GM23338 (cell line): ENCODE measurements at regions not wholly inside any gene's neighbourhood (a gene's known extent, or its start where the extent isn't known, plus 50 kb on each side); places are given as distances from the start of the nearest gene placed in this dataset.

Source experiments
- ATAC-seq: fragments of 200-7000 bp; cut with Tn5 transposase; 3 replicates; pipeline ENCODE4 v1.9.1; 2020
- DNase-seq: peaks from one replicate; pipeline ENCODE4 v3.0.0-alpha.2; 2015; ENCODE audit warnings: low spot score
- H2AFZ ChIP-seq: fragments of 200-600 bp; sonication (generic); 2 replicates; pipeline ENCODE4 v1.8.0; 2016; ENCODE audit warnings: antibody characterized with exemption, mild to moderate bottlenecking, moderate library complexity
- H3F3A ChIP-seq: fragments of 200-600 bp; sonication (generic); replicated peaks from 2 replicates; pipeline ENCODE4 v1.8.0; 2017; ENCODE audit warnings: antibody characterized with exemption, mixed run types, low read depth
- H3K27ac ChIP-seq: fragments of 200-600 bp; sonication (generic); 2 replicates; pipeline ENCODE4 v1.6.1; 2016; ENCODE audit warnings: low read depth
- H3K27me3 ChIP-seq: fragments of 200-600 bp; sonication (generic); 2 replicates; pipeline ENCODE4 v1.8.0; 2016; ENCODE audit warnings: mild to moderate bottlenecking, mixed run types, moderate library complexity; ENCODE audit not compliant: insufficient read depth
- H3K36me3 ChIP-seq: fragments of 200-600 bp; sonication (generic); 2 replicates; pipeline ENCODE4 v1.8.0; 2016; ENCODE audit warnings: mild to moderate bottlenecking; ENCODE audit not compliant: insufficient read depth
- H3K4me1 ChIP-seq: fragments of 200-600 bp; sonication (generic); 2 replicates; pipeline ENCODE4 v1.8.0; 2016; ENCODE audit warnings: mild to moderate bottlenecking, moderate library complexity; ENCODE audit not compliant: insufficient read depth
- H3K4me2 ChIP-seq: fragments of 200-600 bp; sonication (generic); 2 replicates; pipeline ENCODE4 v1.7.1; 2017; ENCODE audit warnings: mixed run types
- H3K4me3 ChIP-seq: fragments of 200-600 bp; sonication (generic); 2 replicates; pipeline ENCODE4 v1.6.1; 2016; ENCODE audit warnings: mixed run types
- H3K79me2 ChIP-seq: fragments of 200-600 bp; sonication (generic); replicated peaks from 2 replicates; pipeline ENCODE4 v1.8.0; 2017; ENCODE audit warnings: mild to moderate bottlenecking; ENCODE audit not compliant: insufficient read depth
- H3K9me2 ChIP-seq: fragments of 200-600 bp; sonication (generic); 2 replicates; pipeline ENCODE4 v1.8.0; 2017; ENCODE audit not compliant: insufficient read depth
- H4K20me1 ChIP-seq: fragments of 200-600 bp; sonication (generic); replicated peaks from 2 replicates; pipeline ENCODE4 v1.8.0; 2017; ENCODE audit warnings: mild to moderate bottlenecking; ENCODE audit not compliant: insufficient read depth
- H3K27ac Mint-ChIP-seq: 2 replicates; pipeline ENCODE4 v1.8.0; 2020; ENCODE audit warnings: inconsistent platforms, mild to moderate bottlenecking, moderate library complexity, mixed read lengths
- H3K27me3 Mint-ChIP-seq: 3 replicates; pipeline ENCODE4 v1.8.0; 2022; ENCODE audit warnings: low read depth, mild to moderate bottlenecking, moderate library complexity, mixed read lengths, inconsistent platforms; ENCODE audit not compliant: insufficient read depth, poor library complexity
- H3K36me3 Mint-ChIP-seq: 3 replicates; pipeline ENCODE4 v1.8.0; 2021; ENCODE audit warnings: low read depth, mild to moderate bottlenecking, inconsistent platforms, moderate library complexity, mixed read lengths
- H3K4me1 Mint-ChIP-seq: 3 replicates; pipeline ENCODE4 v1.8.0; 2020; ENCODE audit warnings: mild to moderate bottlenecking, inconsistent platforms, mixed read lengths
- H3K4me3 Mint-ChIP-seq: 3 replicates; pipeline ENCODE4 v1.8.0; 2021; ENCODE audit warnings: moderate library complexity, mild to moderate bottlenecking, inconsistent platforms, mixed read lengths
- H3K9me3 Mint-ChIP-seq: 3 replicates; pipeline ENCODE4 v1.8.0; 2020; ENCODE audit warnings: moderate library complexity, mild to moderate bottlenecking, inconsistent platforms, mixed read lengths
- CREB1 ChIP-seq: fragments of 250-450 bp; sonication (Bioruptor Pico); IDR thresholded peaks from 2 replicates; pipeline ENCODE4 v1.5.0; 2020; ENCODE audit warnings: low read depth, mild to moderate bottlenecking, moderate library complexity
- EZH2 ChIP-seq: fragments of 200-600 bp; sonication (generic); IDR thresholded peaks from one replicate; pipeline ENCODE4 v1.8.0; 2017; ENCODE audit warnings: antibody characterized with exemption, mild to moderate bottlenecking, low read depth; ENCODE audit not compliant: unreplicated experiment
- EZH2phosphoT487 ChIP-seq: fragments of 200-600 bp; sonication (generic); IDR thresholded peaks from one replicate; pipeline ENCODE4 v1.8.1; 2018; ENCODE audit warnings: antibody characterized with exemption; ENCODE audit not compliant: unreplicated experiment
- JUNB ChIP-seq: IDR thresholded peaks from one replicate; pipeline ENCODE4 v1.6.1; 2016; ENCODE audit warnings: antibody characterized with exemption; ENCODE audit not compliant: unreplicated experiment
- NANOG ChIP-seq: IDR thresholded peaks from 2 replicates; pipeline ENCODE4 v1.6.1; 2016; ENCODE audit warnings: antibody characterized with exemption, borderline replicate concordance
- POLR2AphosphoS5 ChIP-seq: IDR thresholded peaks from 2 replicates; pipeline ENCODE4 v1.6.1; 2016; ENCODE audit warnings: antibody characterized with exemption, low read depth
- REST ChIP-seq: IDR thresholded peaks from one replicate; pipeline ENCODE4 v1.6.1; 2018; ENCODE audit warnings: antibody characterized with exemption; ENCODE audit not compliant: unreplicated experiment
- STAT1 ChIP-seq: IDR thresholded peaks from one replicate; pipeline ENCODE4 v1.6.1; 2016; ENCODE audit warnings: antibody characterized with exemption; ENCODE audit not compliant: unreplicated experiment
- ZNF114 ChIP-seq: fragments of 250-450 bp; sonication (Bioruptor Pico); IDR thresholded peaks from 2 replicates; pipeline ENCODE4 v1.5.0; 2020; ENCODE audit warnings: mild to moderate bottlenecking, moderate library complexity
- ZNF331 ChIP-seq: fragments of 250-450 bp; sonication (Bioruptor Pico); IDR thresholded peaks from 2 replicates; pipeline ENCODE4 v1.5.0; 2020; ENCODE audit warnings: low read depth, mild to moderate bottlenecking, moderate library complexity
- TF ChIP-seq, protein P1 (sequence below): IDR thresholded peaks from 2 replicates; pipeline ENCODE4 v1.6.1; 2016; ENCODE audit warnings: antibody characterized with exemption
- TF ChIP-seq, protein P2 (sequence below), 2 experiments: fragments of 200-600 bp in 1 of 2; sonication (generic) in 1 of 2; conservative IDR thresholded peaks; 2 replicates each; pipeline versions ENCODE4 v1.5.1 to v1.6.1; 2016 to 2017; ENCODE audit warnings: antibody characterized with exemption in 2 of 2, low read depth in 2 of 2, mild to moderate bottlenecking in 2 of 2, moderate library complexity in 1 of 2

DNA sequence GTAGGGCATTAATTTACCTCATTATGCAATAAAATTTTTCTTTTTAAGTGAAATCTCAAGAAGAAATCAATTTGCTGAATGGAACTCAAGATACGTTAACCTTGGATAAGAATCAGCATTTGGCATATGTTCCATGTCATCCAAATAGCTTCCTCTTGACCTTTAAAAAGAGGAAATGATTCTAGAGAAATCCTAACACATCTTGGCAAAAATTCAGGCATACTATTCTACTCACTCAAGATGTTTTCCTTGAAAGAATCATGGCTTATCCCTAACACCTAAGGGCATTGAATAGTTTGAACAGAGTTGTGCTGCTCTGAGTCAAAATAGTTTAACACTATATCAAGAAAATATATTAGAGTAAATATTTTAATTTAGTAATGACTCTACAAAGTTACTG is 678.0 kb downstream of the EPHA4 start (continued):
- TF ChIP-seq, protein P1, sequence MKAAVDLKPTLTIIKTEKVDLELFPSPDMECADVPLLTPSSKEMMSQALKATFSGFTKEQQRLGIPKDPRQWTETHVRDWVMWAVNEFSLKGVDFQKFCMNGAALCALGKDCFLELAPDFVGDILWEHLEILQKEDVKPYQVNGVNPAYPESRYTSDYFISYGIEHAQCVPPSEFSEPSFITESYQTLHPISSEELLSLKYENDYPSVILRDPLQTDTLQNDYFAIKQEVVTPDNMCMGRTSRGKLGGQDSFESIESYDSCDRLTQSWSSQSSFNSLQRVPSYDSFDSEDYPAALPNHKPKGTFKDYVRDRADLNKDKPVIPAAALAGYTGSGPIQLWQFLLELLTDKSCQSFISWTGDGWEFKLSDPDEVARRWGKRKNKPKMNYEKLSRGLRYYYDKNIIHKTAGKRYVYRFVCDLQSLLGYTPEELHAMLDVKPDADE = no peak
- TF ChIP-seq EZH2 = no peak
- no peak for TF ChIP-seq POLR2AphosphoS5
- TF ChIP-seq NANOG = no peak

DNA sequence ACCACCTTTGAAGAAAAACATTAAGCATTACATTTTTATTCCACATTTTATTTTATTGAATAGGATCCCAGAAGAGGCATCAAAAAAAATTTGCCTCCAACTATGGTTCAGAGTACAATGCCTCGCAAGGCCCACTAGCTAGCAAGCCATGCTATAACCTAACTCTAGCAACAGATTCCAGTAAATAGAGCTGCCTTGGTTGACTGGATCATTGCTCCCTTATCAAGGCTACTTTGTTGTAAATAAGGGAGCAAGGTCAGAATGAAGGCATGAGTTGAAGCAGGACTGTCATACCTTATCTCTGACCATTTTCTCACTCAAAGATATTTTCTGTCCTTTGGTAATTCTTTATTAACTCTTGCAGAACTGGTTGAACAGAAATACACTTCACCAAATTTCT is 672.6 kb downstream of the EPHA4 start:
- no peak for ATAC-seq
- Histone ChIP-seq H3K36me3 (no peaks in the 10 kb centered on the region), H3K4me3 (no peak overlapping the region), H3K9me2 (no peaks in the 10 kb centered on the region), H2AFZ (no peak overlapping the region), H3F3A (no peaks in the 10 kb centered on the region), H3K4me1 (no peaks in the 10 kb centered on the region), H3K4me2 (no peak overlapping the region), H3K27ac (no peak overlapping the region), H4K20me1 (no peaks in the 10 kb centered on the region), H3K27me3 (no peaks in the 10 kb centered on the region), H3K79me2 (no peaks in the 10 kb centered on the region)
- no peak overlapping the region for H3K27ac Mint-ChIP-seq
- H3K4me1 Mint-ChIP-seq = peaks cover 12% of the 10 kb centered on the region
- no peaks in the 10 kb centered on the region for H3K36me3 Mint-ChIP-seq
- no peaks in the 10 kb centered on the region for H3K9me3 Mint-ChIP-seq
- H3K27me3 Mint-ChIP-seq = no peaks in the 10 kb centered on the region
- H3K4me3 Mint-ChIP-seq = no peak overlapping the region
- DNase-seq = no peak
- TF ChIP-seq JUNB (no peak), POLR2AphosphoS5 (no peak), CREB1 (CRISPR knock-in tag) (no peak), ZNF331 (CRISPR knock-in tag) (no peak), EZH2 (no peak), STAT1 (no peak), ZNF114 (no peak), REST (no peak), EZH2phosphoT487 (no peak), NANOG (no peak)
- TF ChIP-seq, protein P2, sequence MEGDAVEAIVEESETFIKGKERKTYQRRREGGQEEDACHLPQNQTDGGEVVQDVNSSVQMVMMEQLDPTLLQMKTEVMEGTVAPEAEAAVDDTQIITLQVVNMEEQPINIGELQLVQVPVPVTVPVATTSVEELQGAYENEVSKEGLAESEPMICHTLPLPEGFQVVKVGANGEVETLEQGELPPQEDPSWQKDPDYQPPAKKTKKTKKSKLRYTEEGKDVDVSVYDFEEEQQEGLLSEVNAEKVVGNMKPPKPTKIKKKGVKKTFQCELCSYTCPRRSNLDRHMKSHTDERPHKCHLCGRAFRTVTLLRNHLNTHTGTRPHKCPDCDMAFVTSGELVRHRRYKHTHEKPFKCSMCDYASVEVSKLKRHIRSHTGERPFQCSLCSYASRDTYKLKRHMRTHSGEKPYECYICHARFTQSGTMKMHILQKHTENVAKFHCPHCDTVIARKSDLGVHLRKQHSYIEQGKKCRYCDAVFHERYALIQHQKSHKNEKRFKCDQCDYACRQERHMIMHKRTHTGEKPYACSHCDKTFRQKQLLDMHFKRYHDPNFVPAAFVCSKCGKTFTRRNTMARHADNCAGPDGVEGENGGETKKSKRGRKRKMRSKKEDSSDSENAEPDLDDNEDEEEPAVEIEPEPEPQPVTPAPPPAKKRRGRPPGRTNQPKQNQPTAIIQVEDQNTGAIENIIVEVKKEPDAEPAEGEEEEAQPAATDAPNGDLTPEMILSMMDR (conservative IDR thresholded peaks at IDR 0.05; ENCODE audit: low read depth in 2 of 2) = no peak
- TF ChIP-seq, protein P1 = no peak
